ENCODE measurements at regions not wholly inside any gene's neighbourhood (a gene's known extent, or its start where the extent isn't known, plus 50 kb on each side); places are given as distances from the start of the nearest gene placed in this dataset.

DNA sequence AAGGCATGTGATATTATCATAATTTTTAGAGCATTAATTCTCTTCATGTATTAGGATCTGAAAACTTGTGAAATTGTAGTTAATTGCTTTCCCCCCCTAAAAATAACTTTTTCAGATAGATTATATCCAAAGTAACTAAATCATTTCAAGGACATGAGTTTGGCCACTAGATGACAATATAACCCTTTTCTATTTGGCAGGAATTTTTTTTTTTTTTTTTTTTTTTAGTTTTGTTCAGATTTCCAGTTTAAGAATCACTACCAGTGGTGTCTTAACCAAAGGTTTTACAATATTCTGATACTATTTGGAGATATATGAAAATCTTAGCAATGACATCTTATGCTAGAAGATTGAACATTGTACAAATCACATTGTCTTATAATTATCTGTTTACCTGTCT lies 370.8 kb downstream of the AMY1C start:
- no peaks in the 10 kb centered on the region for H3K9me2 ChIP-seq (replicated peaks; ENCODE audit: low read depth, low read length)
- H3F3A ChIP-seq (ENCODE audit: low read depth), result no peaks in the 10 kb centered on the region
- H3K27me3 ChIP-seq (ENCODE audit: insufficient read depth, low read length, poor library complexity, severe bottlenecking), result no peaks in the 10 kb centered on the region
- no peaks in the 10 kb centered on the region for H4K20me1 ChIP-seq (ENCODE audit: insufficient read depth, low read length, poor library complexity, severe bottlenecking)
- H3K9ac ChIP-seq (ENCODE audit: low read depth, low read length, poor library complexity, severe bottlenecking), result no peak overlapping the region
- H2AFZ ChIP-seq (ENCODE audit: low read length), result no peak overlapping the region
- H3K79me2 ChIP-seq (ENCODE audit: insufficient read depth, low read length), result no peaks in the 10 kb centered on the region
- TF ChIP-seq, protein P1, sequence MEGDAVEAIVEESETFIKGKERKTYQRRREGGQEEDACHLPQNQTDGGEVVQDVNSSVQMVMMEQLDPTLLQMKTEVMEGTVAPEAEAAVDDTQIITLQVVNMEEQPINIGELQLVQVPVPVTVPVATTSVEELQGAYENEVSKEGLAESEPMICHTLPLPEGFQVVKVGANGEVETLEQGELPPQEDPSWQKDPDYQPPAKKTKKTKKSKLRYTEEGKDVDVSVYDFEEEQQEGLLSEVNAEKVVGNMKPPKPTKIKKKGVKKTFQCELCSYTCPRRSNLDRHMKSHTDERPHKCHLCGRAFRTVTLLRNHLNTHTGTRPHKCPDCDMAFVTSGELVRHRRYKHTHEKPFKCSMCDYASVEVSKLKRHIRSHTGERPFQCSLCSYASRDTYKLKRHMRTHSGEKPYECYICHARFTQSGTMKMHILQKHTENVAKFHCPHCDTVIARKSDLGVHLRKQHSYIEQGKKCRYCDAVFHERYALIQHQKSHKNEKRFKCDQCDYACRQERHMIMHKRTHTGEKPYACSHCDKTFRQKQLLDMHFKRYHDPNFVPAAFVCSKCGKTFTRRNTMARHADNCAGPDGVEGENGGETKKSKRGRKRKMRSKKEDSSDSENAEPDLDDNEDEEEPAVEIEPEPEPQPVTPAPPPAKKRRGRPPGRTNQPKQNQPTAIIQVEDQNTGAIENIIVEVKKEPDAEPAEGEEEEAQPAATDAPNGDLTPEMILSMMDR (conservative IDR thresholded peaks at IDR 0.05; ENCODE audit: low read length), result peak; percentile 25
- TF ChIP-seq EZH2phosphoT487 (IDR thresholded peaks at IDR 0.05; ENCODE audit: borderline replicate concordance), result no peak
- H3K4me3 ChIP-seq (ENCODE audit: low read length, poor library complexity, severe bottlenecking), result no peak overlapping the region
- H3K9me3 ChIP-seq (ENCODE audit: insufficient read depth, low read depth, low read length), result no peaks in the 10 kb centered on the region
- H3K4me1 ChIP-seq (ENCODE audit: insufficient read depth, low read length, poor library complexity, severe bottlenecking), result no peaks in the 10 kb centered on the region
- H3K36me3 ChIP-seq (ENCODE audit: insufficient read depth, low read length), result no peaks in the 10 kb centered on the region
- no peak overlapping the region for H3K4me2 ChIP-seq (ENCODE audit: low read depth, low read length, poor library complexity, severe bottlenecking)

DNA sequence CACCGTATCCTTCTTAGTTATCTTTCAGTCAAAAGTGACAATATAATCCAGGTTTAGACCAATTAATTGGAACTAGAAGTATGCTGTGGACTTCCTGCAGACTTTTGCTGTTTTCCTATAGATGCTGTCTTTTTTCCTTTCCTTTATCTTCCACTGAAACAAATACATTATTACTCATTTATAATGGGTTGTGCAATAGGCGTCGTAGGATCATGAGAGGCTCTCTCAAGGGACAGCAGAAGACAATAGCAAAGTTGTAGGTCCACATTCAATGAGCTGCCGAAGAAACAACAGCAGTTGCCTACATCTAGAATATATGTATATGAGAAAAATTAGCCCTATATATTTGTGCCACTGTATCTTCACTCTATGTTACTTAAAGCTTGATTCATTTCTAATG lies 371.6 kb downstream of the AMY1C start:
- no peak overlapping the region for H3K4me3 ChIP-seq (ENCODE audit: low read length, poor library complexity, severe bottlenecking)
- H3K36me3 ChIP-seq (ENCODE audit: insufficient read depth, low read length), result no peaks in the 10 kb centered on the region
- H3K9me3 ChIP-seq (ENCODE audit: insufficient read depth, low read depth, low read length), result no peaks in the 10 kb centered on the region

DNA sequence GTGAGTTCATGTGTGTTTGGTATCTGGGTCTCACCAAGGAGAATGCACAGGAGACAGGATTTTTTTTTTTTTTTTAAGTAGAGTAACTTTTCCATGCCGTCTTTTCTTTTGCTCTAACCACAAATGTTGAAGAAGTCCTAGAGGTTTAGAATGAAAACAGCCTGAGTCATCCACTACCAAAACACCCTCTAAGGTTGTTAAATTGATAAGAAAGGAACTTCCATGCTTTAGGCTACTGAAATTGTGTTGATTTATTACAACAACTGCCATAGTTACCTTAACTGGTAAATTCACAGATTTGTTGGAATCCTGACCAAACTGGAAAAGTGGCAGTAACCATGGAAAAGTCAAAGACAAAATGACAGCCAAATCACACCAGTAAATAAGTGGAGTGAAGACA lies 375.6 kb downstream of the AMY1C start:
- Histone ChIP-seq H3K36me3 (ENCODE audit: insufficient read depth, low read length) (no peaks in the 10 kb centered on the region), H4K20me1 (ENCODE audit: insufficient read depth, low read length, poor library complexity, severe bottlenecking) (no peaks in the 10 kb centered on the region), H3K4me3 (ENCODE audit: low read length, poor library complexity, severe bottlenecking) (no peak overlapping the region), H3K9me2 (replicated peaks; ENCODE audit: low read depth, low read length) (no peaks in the 10 kb centered on the region), H3K27me3 (ENCODE audit: insufficient read depth, low read length, poor library complexity, severe bottlenecking) (no peaks in the 10 kb centered on the region), H3F3A (ENCODE audit: low read depth) (no peaks in the 10 kb centered on the region), H3K79me2 (ENCODE audit: insufficient read depth, low read length) (no peaks in the 10 kb centered on the region), H2AFZ (ENCODE audit: low read length) (no peak overlapping the region), H3K4me2 (ENCODE audit: low read depth, low read length, poor library complexity, severe bottlenecking) (no peak overlapping the region), H3K4me1 (ENCODE audit: insufficient read depth, low read length, poor library complexity, severe bottlenecking) (no peaks in the 10 kb centered on the region), H3K9ac (ENCODE audit: low read depth, low read length, poor library complexity, severe bottlenecking) (no peak overlapping the region), H3K9me3 (ENCODE audit: insufficient read depth, low read depth, low read length) (no peaks in the 10 kb centered on the region)
- TF ChIP-seq, protein P1 (conservative IDR thresholded peaks at IDR 0.05; ENCODE audit: low read length), result no peak
- no peak for TF ChIP-seq EZH2phosphoT487 (IDR thresholded peaks at IDR 0.05; ENCODE audit: borderline replicate concordance)

More for the DNA sequence above, 371.6 kb downstream of the AMY1C start:
- Histone ChIP-seq H3K79me2 (ENCODE audit: insufficient read depth, low read length) (no peaks in the 10 kb centered on the region), H3F3A (ENCODE audit: low read depth) (no peaks in the 10 kb centered on the region), H3K4me2 (ENCODE audit: low read depth, low read length, poor library complexity, severe bottlenecking) (no peak overlapping the region), H3K4me1 (ENCODE audit: insufficient read depth, low read length, poor library complexity, severe bottlenecking) (no peaks in the 10 kb centered on the region), H3K27me3 (ENCODE audit: insufficient read depth, low read length, poor library complexity, severe bottlenecking) (no peaks in the 10 kb centered on the region), H3K9me2 (replicated peaks; ENCODE audit: low read depth, low read length) (no peaks in the 10 kb centered on the region), H4K20me1 (ENCODE audit: insufficient read depth, low read length, poor library complexity, severe bottlenecking) (no peaks in the 10 kb centered on the region), H3K9ac (ENCODE audit: low read depth, low read length, poor library complexity, severe bottlenecking) (no peak overlapping the region), H2AFZ (ENCODE audit: low read length) (no peak overlapping the region)
- no peak for TF ChIP-seq EZH2phosphoT487 (IDR thresholded peaks at IDR 0.05; ENCODE audit: borderline replicate concordance)
- TF ChIP-seq, protein P1 (conservative IDR thresholded peaks at IDR 0.05; ENCODE audit: low read length), result no peak
